ENCODE measurements at regions not wholly inside any gene's neighbourhood (a gene's known extent, or its start where the extent isn't known, plus 50 kb on each side); places are given as distances from the start of the nearest gene placed in this dataset.

- no peak overlapping the region for H3K4me3 ChIP-seq
- H3K27ac ChIP-seq = no peak overlapping the region
- intact Hi-C loops (cut with DNase I) = no loop called here
- H3K4me1 ChIP-seq (ENCODE audit: insufficient read depth) = no peaks in the 10 kb centered on the region
- H3K9me3 ChIP-seq = no peaks in the 10 kb centered on the region
- H3K36me3 ChIP-seq = no peaks in the 10 kb centered on the region
- DNase-seq = no peak
- 83 to 86% (median 86%) methylated on average over 2 of the region's 2 CpGs for WGBS, 3 donors
- no peak for TF ChIP-seq POLR2A (IDR thresholded peaks at IDR 0.05)
- TF ChIP-seq CTCF (IDR thresholded peaks at IDR 0.05) = no peak
- TF ChIP-seq EP300 (IDR thresholded peaks at IDR 0.05) = no peak
- H3K27me3 ChIP-seq = no peaks in the 10 kb centered on the region
Observed at GRCh38 chr4:23976423-23976822, 86.6 kb upstream of the PPARGC1A start.

GRCh38 chr4:23973308-23973855 is 83.5 kb upstream of the PPARGC1A start:
- TF ChIP-seq POLR2A (IDR thresholded peaks at IDR 0.05) = no peak
- TF ChIP-seq CTCF (IDR thresholded peaks at IDR 0.05) = no peak
- no peak for TF ChIP-seq EP300 (IDR thresholded peaks at IDR 0.05)
- Histone ChIP-seq H3K27ac (no peak overlapping the region), H3K27me3 (no peaks in the 10 kb centered on the region), H3K36me3 (no peaks in the 10 kb centered on the region), H3K4me1 (ENCODE audit: insufficient read depth) (no peaks in the 10 kb centered on the region), H3K9me3 (no peaks in the 10 kb centered on the region), H3K4me3 (no peak overlapping the region)
- WGBS, 3 donors = 60 to 66% (median 64%) methylated on average over 1 of the region's 1 CpG
- intact Hi-C loops (cut with DNase I) = no loop called here
- DNase-seq = no peak

GRCh38 chr4:23972805-23973204 is 83.0 kb upstream of the PPARGC1A start:
- 61 to 70% (median 61%) methylated on average over 3 of the region's 3 CpGs for WGBS, 3 donors
- Histone ChIP-seq H3K27ac (no peak overlapping the region), H3K4me3 (no peak overlapping the region), H3K4me1 (ENCODE audit: insufficient read depth) (no peaks in the 10 kb centered on the region), H3K36me3 (no peaks in the 10 kb centered on the region), H3K27me3 (no peaks in the 10 kb centered on the region), H3K9me3 (no peaks in the 10 kb centered on the region)
- TF ChIP-seq POLR2A (IDR thresholded peaks at IDR 0.05) (no peak), CTCF (IDR thresholded peaks at IDR 0.05) (no peak), EP300 (IDR thresholded peaks at IDR 0.05) (no peak)
- DNase-seq = no peak
- intact Hi-C loops (cut with DNase I) = no loop called here

- TF ChIP-seq CTCF (IDR thresholded peaks at IDR 0.05) (no peak), POLR2A (IDR thresholded peaks at IDR 0.05) (no peak), EP300 (IDR thresholded peaks at IDR 0.05) (no peak)
- WGBS, 3 donors = 27 to 33% (median 28%) methylated on average over 2 of the region's 2 CpGs
- Histone ChIP-seq H3K9me3 (no peaks in the 10 kb centered on the region), H3K27me3 (no peaks in the 10 kb centered on the region), H3K4me3 (no peak overlapping the region), H3K27ac (no peak overlapping the region), H3K4me1 (ENCODE audit: insufficient read depth) (no peaks in the 10 kb centered on the region), H3K36me3 (no peaks in the 10 kb centered on the region)
- DNase-seq = no peak
- intact Hi-C loops (cut with DNase I) = no loop called here
Observed at GRCh38 chr4:23972187-23972586, 82.3 kb upstream of the PPARGC1A start.

Measured in ovary (tissue), 7 donors.